ENCODE measurements at regions not wholly inside any gene's neighbourhood (a gene's known extent, or its start where the extent isn't known, plus 50 kb on each side); places are given as distances from the start of the nearest gene placed in this dataset.

GRCh38 chr2:2570871-2571270, 239.8 kb upstream of the MYT1L start:
- no peak for TF ChIP-seq CTCF (IDR thresholded peaks at IDR 0.05; ENCODE audit: poor library complexity, severe bottlenecking)
- H3K9me3 ChIP-seq (ENCODE audit: severe bottlenecking), result peaks cover 2% of the 10 kb centered on the region
- no peaks in the 10 kb centered on the region for H3K27me3 ChIP-seq (ENCODE audit: insufficient read depth, poor library complexity, severe bottlenecking)
- no peaks in the 10 kb centered on the region for H3K36me3 ChIP-seq (ENCODE audit: low read depth)
- ATAC-seq (ENCODE audit: low read depth) (no peak), DNase-seq (ENCODE audit: low spot score) (no peak)
- H3K4me1 ChIP-seq (ENCODE audit: insufficient read depth, poor library complexity, severe bottlenecking), result no peaks in the 10 kb centered on the region
- H3K4me3 ChIP-seq (ENCODE audit: severe bottlenecking), result no peak overlapping the region
- H3K27ac ChIP-seq (ENCODE audit: poor library complexity, severe bottlenecking), result no peak overlapping the region

GRCh38 chr2:2570360-2570759, 239.3 kb upstream of the MYT1L start:
- Histone ChIP-seq H3K4me1 (ENCODE audit: insufficient read depth, poor library complexity, severe bottlenecking) (no peaks in the 10 kb centered on the region), H3K27me3 (ENCODE audit: insufficient read depth, poor library complexity, severe bottlenecking) (no peaks in the 10 kb centered on the region), H3K4me3 (ENCODE audit: severe bottlenecking) (no peak overlapping the region), H3K36me3 (ENCODE audit: low read depth) (no peaks in the 10 kb centered on the region), H3K9me3 (ENCODE audit: severe bottlenecking) (peaks cover 2% of the 10 kb centered on the region), H3K27ac (ENCODE audit: poor library complexity, severe bottlenecking) (no peak overlapping the region)
- TF ChIP-seq CTCF (IDR thresholded peaks at IDR 0.05; ENCODE audit: poor library complexity, severe bottlenecking), result no peak
- no peak for ATAC-seq (ENCODE audit: low read depth)
- no peak for DNase-seq (ENCODE audit: low spot score)

- H3K27ac ChIP-seq (ENCODE audit: poor library complexity, severe bottlenecking), result no peak overlapping the region
- ATAC-seq (ENCODE audit: low read depth) (no peak), DNase-seq (ENCODE audit: low spot score) (no peak)
- no peaks in the 10 kb centered on the region for H3K4me1 ChIP-seq (ENCODE audit: insufficient read depth, poor library complexity, severe bottlenecking)
- peaks cover 2% of the 10 kb centered on the region for H3K9me3 ChIP-seq (ENCODE audit: severe bottlenecking)
- no peak for TF ChIP-seq CTCF (IDR thresholded peaks at IDR 0.05; ENCODE audit: poor library complexity, severe bottlenecking)
- H3K4me3 ChIP-seq (ENCODE audit: severe bottlenecking), result no peak overlapping the region
- no peaks in the 10 kb centered on the region for H3K27me3 ChIP-seq (ENCODE audit: insufficient read depth, poor library complexity, severe bottlenecking)
- no peaks in the 10 kb centered on the region for H3K36me3 ChIP-seq (ENCODE audit: low read depth)
These were observed 238.8 kb upstream of the MYT1L start for GRCh38 chr2:2569836-2570235.

- no peak for TF ChIP-seq CTCF (IDR thresholded peaks at IDR 0.05; ENCODE audit: poor library complexity, severe bottlenecking)
- Histone ChIP-seq H3K4me1 (ENCODE audit: insufficient read depth, poor library complexity, severe bottlenecking) (no peaks in the 10 kb centered on the region), H3K27ac (ENCODE audit: poor library complexity, severe bottlenecking) (no peak overlapping the region), H3K27me3 (ENCODE audit: insufficient read depth, poor library complexity, severe bottlenecking) (no peaks in the 10 kb centered on the region), H3K4me3 (ENCODE audit: severe bottlenecking) (no peak overlapping the region), H3K9me3 (ENCODE audit: severe bottlenecking) (peaks cover 2% of the 10 kb centered on the region), H3K36me3 (ENCODE audit: low read depth) (no peaks in the 10 kb centered on the region)
- DNase-seq (ENCODE audit: low spot score) (no peak), ATAC-seq (ENCODE audit: low read depth) (no peak)
These were observed 238.2 kb upstream of the MYT1L start for GRCh38 chr2:2569306-2569705.

GRCh38 chr2:2568411-2568810, 237.3 kb upstream of the MYT1L start:
- ATAC-seq (ENCODE audit: low read depth), result no peak
- TF ChIP-seq CTCF (IDR thresholded peaks at IDR 0.05; ENCODE audit: poor library complexity, severe bottlenecking), result no peak
- Histone ChIP-seq H3K36me3 (ENCODE audit: low read depth) (no peaks in the 10 kb centered on the region), H3K4me1 (ENCODE audit: insufficient read depth, poor library complexity, severe bottlenecking) (no peaks in the 10 kb centered on the region), H3K27me3 (ENCODE audit: insufficient read depth, poor library complexity, severe bottlenecking) (no peaks in the 10 kb centered on the region), H3K9me3 (ENCODE audit: severe bottlenecking) (no peaks in the 10 kb centered on the region), H3K27ac (ENCODE audit: poor library complexity, severe bottlenecking) (no peak overlapping the region), H3K4me3 (ENCODE audit: severe bottlenecking) (no peak overlapping the region)
- no peak for DNase-seq (ENCODE audit: low spot score)

Data from RWPE2 (cell line).